HUES64 (cell line): ENCODE measurements at regions not wholly inside any gene's neighbourhood (a gene's known extent, or its start where the extent isn't known, plus 50 kb on each side); places are given as distances from the start of the nearest gene placed in this dataset.

ENCODE experiments used
- H3K27ac ChIP-seq: 2 replicates; pipeline ENCODE4 v1.7.0; 2013; ENCODE audit warnings: low read depth, low read length, inconsistent platforms
- H3K27me3 ChIP-seq: 2 replicates; pipeline ENCODE4 v1.6.1; 2013; ENCODE audit warnings: mild to moderate bottlenecking, low read length; ENCODE audit not compliant: insufficient read depth
- H3K36me3 ChIP-seq: 2 replicates; pipeline ENCODE4 v1.6.1; 2013; ENCODE audit warnings: mild to moderate bottlenecking, low read length; ENCODE audit not compliant: insufficient read depth
- H3K4me1 ChIP-seq: 2 replicates; pipeline ENCODE4 v1.6.1; 2013; ENCODE audit warnings: mild to moderate bottlenecking, low read length, moderate library complexity; ENCODE audit not compliant: insufficient read depth
- H3K4me3 ChIP-seq: 2 replicates; pipeline ENCODE4 v1.5.1; 2013; ENCODE audit warnings: mild to moderate bottlenecking, low read length, moderate library complexity
- H3K9ac ChIP-seq: 2 replicates; pipeline ENCODE4 v1.6.1; 2013; ENCODE audit warnings: mild to moderate bottlenecking, low read depth, low read length
- H3K9me3 ChIP-seq: 2 replicates; pipeline ENCODE4 v1.6.1; 2013; ENCODE audit warnings: low read depth, low read length; ENCODE audit not compliant: insufficient read depth
- WGBS: fragments of 150-250, 120-280 bp; methylation state at CpG from one replicate; pipeline ENCODE4 v1.1.7; 2013; ENCODE audit warnings: missing lambda C conversion rate; 5-methylcytosine and 5-hydroxymethylcytosine counted together

DNA sequence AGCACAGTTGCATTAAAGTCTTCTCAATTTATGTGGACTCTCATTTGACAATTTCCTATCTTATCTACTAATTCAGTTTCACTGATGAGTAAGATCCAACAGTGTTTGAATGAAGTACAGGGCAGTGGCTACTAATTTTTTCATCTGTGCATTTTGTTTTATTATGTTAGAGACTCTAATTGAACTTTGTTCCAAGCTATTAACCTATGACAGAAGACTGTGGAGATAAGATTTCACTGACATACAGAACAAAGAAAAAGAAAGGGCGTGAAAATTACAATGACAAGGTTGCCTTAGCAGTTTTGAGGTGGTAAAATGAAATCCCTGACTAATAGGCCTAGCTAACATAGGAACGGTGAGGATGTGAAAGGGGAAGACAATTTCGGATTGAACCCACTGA is 153.2 kb upstream of the SOX5 start:
- H3K27me3 ChIP-seq: no peaks in the 10 kb centered on the region
- H3K27ac ChIP-seq: no peak overlapping the region
- no peak overlapping the region for H3K4me3 ChIP-seq
- no peaks in the 10 kb centered on the region; the same call in 1 of the 2 replicates for H3K4me1 ChIP-seq
- H3K9me3 ChIP-seq: no peaks in the 10 kb centered on the region
- H3K9ac ChIP-seq: no peak overlapping the region
- no peaks in the 10 kb centered on the region for H3K36me3 ChIP-seq
- WGBS: 98% methylated on average over 3 of the region's 3 CpGs

DNA sequence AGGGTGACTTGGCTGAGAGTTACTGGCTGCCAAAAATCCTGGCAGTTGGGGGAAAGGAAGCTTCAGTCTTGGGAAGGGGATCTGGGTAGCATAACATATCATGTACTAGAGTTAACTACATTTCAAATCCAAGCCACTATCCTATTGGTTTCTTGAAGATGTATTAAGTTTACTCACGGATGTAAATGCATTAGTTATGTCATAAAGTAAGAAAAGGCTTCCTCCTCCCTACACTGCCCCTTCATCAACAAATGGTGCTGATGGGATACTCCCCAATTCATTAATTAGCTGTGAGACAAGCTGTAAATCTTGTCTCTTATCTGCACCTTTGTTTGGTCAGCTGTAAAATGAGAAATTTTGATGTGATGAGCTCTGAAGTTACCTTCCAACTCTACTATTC is 150.1 kb upstream of the SOX5 start:
- H3K4me3 ChIP-seq: no peak overlapping the region
- WGBS: no CpG with 5 or more reads among the region's 1 CpG
- H3K9ac ChIP-seq: no peak overlapping the region
- no peaks in the 10 kb centered on the region for H3K36me3 ChIP-seq
- H3K9me3 ChIP-seq: no peaks in the 10 kb centered on the region
- H3K27ac ChIP-seq: no peak overlapping the region
- H3K4me1 ChIP-seq: no peaks in the 10 kb centered on the region
- H3K27me3 ChIP-seq: no peaks in the 10 kb centered on the region

- no CpG with 5 or more reads among the region's 1 CpG for WGBS
- Histone ChIP-seq H3K9me3 (no peaks in the 10 kb centered on the region), H3K27me3 (no peaks in the 10 kb centered on the region), H3K27ac (no peak overlapping the region), H3K4me3 (no peak overlapping the region), H3K4me1 (no peaks in the 10 kb centered on the region), H3K9ac (no peak overlapping the region), H3K36me3 (no peaks in the 10 kb centered on the region)
Measured at GRCh38 chr12:24095245-24095644, 145.8 kb upstream of the SOX5 start.

DNA sequence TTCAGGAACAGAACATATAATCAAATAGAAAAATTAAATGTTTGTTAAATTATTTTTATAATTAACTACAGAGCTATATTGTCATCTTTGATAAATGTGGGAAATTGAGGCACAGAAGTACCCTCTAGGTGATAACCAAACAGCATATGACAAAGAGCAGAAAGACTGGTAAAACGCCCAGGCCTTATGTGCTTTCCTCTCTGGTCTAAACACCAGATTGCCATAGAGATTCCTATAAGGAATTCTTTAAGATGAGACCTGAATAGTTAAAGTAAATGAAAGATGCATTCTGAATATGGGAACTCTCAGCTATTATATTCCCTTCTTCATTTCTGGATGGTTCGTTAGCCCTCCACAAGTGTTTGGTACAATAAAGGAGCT is 140.0 kb upstream of the SOX5 start:
- WGBS: 89% methylated on average over 1 of the region's 2 CpGs
- no peak overlapping the region for H3K27ac ChIP-seq
- no peaks in the 10 kb centered on the region for H3K27me3 ChIP-seq
- H3K36me3 ChIP-seq: no peaks in the 10 kb centered on the region
- H3K9me3 ChIP-seq: no peaks in the 10 kb centered on the region
- H3K9ac ChIP-seq: no peak overlapping the region
- no peaks in the 10 kb centered on the region for H3K4me1 ChIP-seq
- H3K4me3 ChIP-seq: no peak overlapping the region

DNA sequence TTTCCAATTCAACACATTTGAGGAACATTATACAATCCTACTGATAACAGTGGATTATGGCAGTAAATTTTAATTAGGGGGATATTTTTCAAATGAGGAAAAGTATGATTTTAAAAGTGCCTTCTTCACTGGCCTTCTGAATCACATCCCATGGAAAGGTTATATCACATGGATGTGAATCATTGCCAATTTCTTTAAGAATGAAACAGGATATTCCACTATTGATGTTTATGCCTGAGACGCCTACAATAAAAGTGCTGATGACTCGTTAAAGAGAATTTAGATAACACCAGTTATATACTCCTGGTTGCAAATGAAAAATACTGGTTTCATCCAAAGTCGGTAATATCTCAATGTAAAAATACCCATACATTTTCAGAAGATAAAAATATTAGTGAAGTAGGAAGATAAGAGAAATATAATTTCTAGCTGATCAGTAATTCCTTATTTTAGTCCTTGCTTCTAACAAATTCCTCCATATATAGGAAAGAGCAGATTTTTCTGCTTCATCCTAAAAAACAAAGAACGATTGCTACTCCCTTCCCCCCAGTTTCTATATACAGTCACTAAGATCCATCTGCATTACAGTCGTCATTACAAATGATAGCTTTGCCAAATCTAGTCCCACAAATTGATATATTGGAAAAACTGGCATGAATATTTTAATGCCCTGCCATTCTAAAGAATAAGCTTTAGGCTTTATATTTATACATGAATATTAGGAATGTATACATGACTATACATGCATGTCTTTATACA is 139.5 kb upstream of the SOX5 start:
- Histone ChIP-seq H3K9ac (no peak overlapping the region), H3K27ac (no peak overlapping the region), H3K36me3 (no peaks in the 10 kb centered on the region), H3K4me1 (no peaks in the 10 kb centered on the region), H3K9me3 (no peaks in the 10 kb centered on the region), H3K27me3 (no peaks in the 10 kb centered on the region), H3K4me3 (no peak overlapping the region)
- 90% methylated on average over 4 of the region's 5 CpGs for WGBS

GRCh38 chr12:24087294-24087693 is 137.8 kb upstream of the SOX5 start:
- WGBS: 93% methylated on average over 2 of the region's 4 CpGs
- H3K27me3 ChIP-seq: no peaks in the 10 kb centered on the region
- no peak overlapping the region for H3K9ac ChIP-seq
- H3K4me1 ChIP-seq: no peaks in the 10 kb centered on the region
- H3K4me3 ChIP-seq: no peak overlapping the region
- no peak overlapping the region for H3K27ac ChIP-seq
- H3K36me3 ChIP-seq: no peaks in the 10 kb centered on the region
- H3K9me3 ChIP-seq: no peaks in the 10 kb centered on the region

GRCh38 chr12:24084800-24085199 is 135.3 kb upstream of the SOX5 start:
- Histone ChIP-seq H3K4me1 (peaks cover 8% of the 10 kb centered on the region; the same call in 1 of the 2 replicates), H3K9me3 (no peaks in the 10 kb centered on the region), H3K4me3 (no peak overlapping the region), H3K27ac (no peak overlapping the region), H3K27me3 (no peaks in the 10 kb centered on the region), H3K9ac (no peak overlapping the region), H3K36me3 (no peaks in the 10 kb centered on the region)
- WGBS: 95% methylated on average over 2 of the region's 2 CpGs

DNA sequence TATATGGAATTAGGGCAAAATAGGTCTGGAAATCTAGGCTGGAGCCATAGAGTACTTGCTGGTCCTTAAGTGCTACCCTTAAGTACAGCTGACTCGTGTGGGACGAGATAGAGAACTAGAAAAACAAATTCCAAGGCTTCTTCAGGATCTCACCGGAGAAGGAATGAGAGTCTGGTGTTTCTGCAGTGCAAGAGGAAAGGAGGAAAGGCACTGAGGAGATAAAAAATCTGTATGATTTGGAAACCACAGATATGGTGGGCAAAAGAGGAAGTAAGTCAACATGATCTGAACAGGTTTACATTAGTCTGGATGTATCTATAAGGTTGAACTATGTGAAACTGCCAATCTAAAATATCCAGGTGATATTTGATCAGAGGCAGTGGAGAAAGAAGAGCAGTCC is 134.4 kb upstream of the SOX5 start:
- WGBS: 90% methylated on average over 3 of the region's 3 CpGs
- H3K27ac ChIP-seq: no peak overlapping the region
- H3K4me1 ChIP-seq: peaks cover 10% of the 10 kb centered on the region; the same call in 1 of the 2 replicates
- no peaks in the 10 kb centered on the region for H3K9me3 ChIP-seq
- H3K36me3 ChIP-seq: no peaks in the 10 kb centered on the region
- H3K9ac ChIP-seq: no peak overlapping the region
- H3K27me3 ChIP-seq: no peaks in the 10 kb centered on the region
- no peak overlapping the region for H3K4me3 ChIP-seq

DNA sequence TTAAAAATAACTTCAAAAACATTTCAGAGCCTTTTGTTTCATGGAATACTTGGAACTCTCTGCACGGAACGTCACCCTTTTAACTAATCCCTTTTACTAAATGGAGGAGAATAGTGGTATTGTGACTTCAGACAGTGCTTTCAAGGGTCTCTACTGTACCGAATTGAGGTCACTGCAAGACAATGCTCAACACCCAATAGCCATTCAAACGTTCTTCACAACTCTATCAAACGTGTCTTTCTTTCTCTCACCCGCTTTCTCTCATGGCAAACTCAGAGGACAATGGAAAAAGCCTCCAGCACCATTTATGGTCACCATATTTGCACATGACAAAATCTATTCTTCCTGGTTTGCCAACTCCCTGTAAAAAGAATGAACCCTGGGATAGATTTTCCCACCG is 132.1 kb upstream of the SOX5 start:
- H3K27me3 ChIP-seq: no peaks in the 10 kb centered on the region
- 76% methylated on average over 5 of the region's 7 CpGs for WGBS
- H3K9ac ChIP-seq: no peak overlapping the region
- no peak overlapping the region for H3K4me3 ChIP-seq
- peaks cover 22% of the 10 kb centered on the region; the same call in 1 of the 2 replicates for H3K4me1 ChIP-seq
- H3K36me3 ChIP-seq: no peaks in the 10 kb centered on the region
- H3K27ac ChIP-seq: no peak overlapping the region
- H3K9me3 ChIP-seq: no peaks in the 10 kb centered on the region

- Histone ChIP-seq H3K27me3 (no peaks in the 10 kb centered on the region), H3K9ac (no peak overlapping the region), H3K4me1 (peaks cover 23% of the 10 kb centered on the region; the same call in 1 of the 2 replicates), H3K27ac (no peak overlapping the region), H3K9me3 (no peaks in the 10 kb centered on the region), H3K36me3 (no peaks in the 10 kb centered on the region), H3K4me3 (no peak overlapping the region)
- WGBS: 98% methylated on average over 3 of the region's 4 CpGs
Measured at GRCh38 chr12:24081092-24081529, 131.6 kb upstream of the SOX5 start.

DNA sequence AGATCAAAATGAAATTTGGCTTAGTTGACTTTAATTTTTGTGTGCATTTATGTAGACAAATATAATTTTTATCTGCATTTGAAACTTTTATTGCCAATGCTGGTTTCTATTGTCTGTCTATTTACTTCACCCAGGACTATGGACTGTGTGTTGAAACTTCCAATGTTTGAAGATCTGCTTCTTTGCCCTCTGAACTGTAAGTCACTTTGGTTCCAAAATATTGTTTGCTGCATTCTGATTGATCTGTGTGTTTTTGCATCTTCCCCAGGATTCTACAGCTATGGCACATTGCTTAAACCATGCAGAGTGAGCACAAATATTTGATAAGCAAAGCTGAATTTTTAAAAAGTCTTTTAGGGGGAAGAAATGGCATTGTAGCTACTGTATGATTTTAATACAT is 131.0 kb upstream of the SOX5 start:
- Histone ChIP-seq H3K27ac (no peak overlapping the region), H3K27me3 (no peaks in the 10 kb centered on the region), H3K9me3 (no peaks in the 10 kb centered on the region), H3K4me3 (no peak overlapping the region), H3K9ac (no peak overlapping the region), H3K4me1 (peaks cover 23% of the 10 kb centered on the region; the same call in 1 of the 2 replicates), H3K36me3 (no peaks in the 10 kb centered on the region)

- Histone ChIP-seq H3K36me3 (no peaks in the 10 kb centered on the region), H3K27me3 (no peaks in the 10 kb centered on the region), H3K4me3 (no peak overlapping the region), H3K9me3 (no peaks in the 10 kb centered on the region), H3K4me1 (peaks cover 23% of the 10 kb centered on the region; the same call in 1 of the 2 replicates), H3K27ac (no peak overlapping the region), H3K9ac (no peak overlapping the region)
- 91% methylated on average over 2 of the region's 2 CpGs for WGBS
Measured at GRCh38 chr12:24079083-24079482, 129.6 kb upstream of the SOX5 start.
